H9 (cell line): ENCODE measurements at regions not wholly inside any gene's neighbourhood (a gene's known extent, or its start where the extent isn't known, plus 50 kb on each side); places are given as distances from the start of the nearest gene placed in this dataset.
"Not testable (repeated sequence)": the region's sequence is repeated elsewhere in the genome, so short reads cannot be mapped to it uniquely, and the experiment has no call there.

ENCODE experiments used
- DNase-seq: peaks from one replicate; pipeline ENCODE4 v3.0.0-alpha.2; 2017
- H2AFZ ChIP-seq: one replicate; pipeline ENCODE4 v1.6.1; 2013; ENCODE audit warnings: mild to moderate bottlenecking, low read length, control low read depth, moderate library complexity
- H2AK5ac ChIP-seq: 2 replicates; pipeline ENCODE4 v1.6.1; 2013; ENCODE audit warnings: low read length, control low read depth, mixed read lengths; ENCODE audit not compliant: insufficient read length
- H2BK120ac ChIP-seq: one replicate; pipeline ENCODE4 v1.6.1; 2013; ENCODE audit warnings: low read depth, mild to moderate bottlenecking, low read length, control low read depth, inconsistent platforms; ENCODE audit not compliant: poor library complexity, severe bottlenecking
- H2BK12ac ChIP-seq: 2 replicates; pipeline ENCODE4 v1.6.1; 2013; ENCODE audit warnings: low read length, control low read depth, mixed read lengths, low read depth; ENCODE audit not compliant: insufficient read length
- H2BK15ac ChIP-seq: 2 replicates; pipeline ENCODE4 v1.6.1; 2013; ENCODE audit warnings: low read depth, low read length, control low read depth
- H2BK20ac ChIP-seq: one replicate; pipeline ENCODE4 v1.6.1; 2013; ENCODE audit warnings: low read depth, mild to moderate bottlenecking, low read length, control low read depth, inconsistent platforms; ENCODE audit not compliant: poor library complexity, severe bottlenecking
- H2BK5ac ChIP-seq: 2 replicates; pipeline ENCODE4 v1.6.1; 2013; ENCODE audit warnings: low read length, control low read depth, mixed read lengths; ENCODE audit not compliant: insufficient read length
- H3K14ac ChIP-seq: 2 replicates; pipeline ENCODE4 v1.6.1; 2013; ENCODE audit warnings: low read length, control low read depth; ENCODE audit not compliant: insufficient read depth
- H3K18ac ChIP-seq: 2 replicates; pipeline ENCODE4 v1.6.1; 2013; ENCODE audit warnings: low read depth, mild to moderate bottlenecking, mixed read lengths, low read length, control low read depth; ENCODE audit not compliant: insufficient read length
- H3K23ac ChIP-seq: 2 replicates; pipeline ENCODE4 v1.6.1; 2013; ENCODE audit warnings: low read length, control low read depth, mixed read lengths, low read depth; ENCODE audit not compliant: insufficient read length
- H3K23me2 ChIP-seq: 2 replicates; pipeline ENCODE4 v1.6.1; 2013; ENCODE audit warnings: low read depth, mild to moderate bottlenecking, mixed read lengths, low read length, control low read depth; ENCODE audit not compliant: insufficient read length, poor library complexity, severe bottlenecking
- H3K27ac ChIP-seq: 2 replicates; pipeline ENCODE4 v1.5.1; 2013; ENCODE audit warnings: low read length, control low read depth, mixed read lengths, low read depth; ENCODE audit not compliant: insufficient read length
- H3K27me3 ChIP-seq: 2 replicates; pipeline ENCODE4 v1.6.1; 2013; ENCODE audit warnings: low read length, control low read depth, inconsistent platforms; ENCODE audit not compliant: insufficient read depth
- H3K4ac ChIP-seq: 2 replicates; pipeline ENCODE4 v1.6.1; 2013; ENCODE audit warnings: low read depth, mild to moderate bottlenecking, control low read depth, inconsistent platforms, low read length, moderate library complexity
- H3K4me1 ChIP-seq: 2 replicates; pipeline ENCODE4 v1.6.1; 2013; ENCODE audit warnings: low read length, control low read depth, inconsistent platforms; ENCODE audit not compliant: insufficient read depth
- H3K4me2 ChIP-seq: 2 replicates; pipeline ENCODE4 v1.6.1; 2013; ENCODE audit warnings: low read length, control low read depth, mixed read lengths; ENCODE audit not compliant: insufficient read length, insufficient read depth
- H3K56ac ChIP-seq: 2 replicates; pipeline ENCODE4 v1.6.1; 2013; ENCODE audit warnings: low read depth, mild to moderate bottlenecking, mixed read lengths, low read length, control low read depth; ENCODE audit not compliant: insufficient read length
- H3K79me1 ChIP-seq: 2 replicates; pipeline ENCODE4 v1.6.1; 2013; ENCODE audit warnings: low read depth, mild to moderate bottlenecking, moderate library complexity, low read length, control low read depth, inconsistent platforms; ENCODE audit not compliant: insufficient read depth, poor library complexity, severe bottlenecking
- H3K79me2 ChIP-seq: 2 replicates; pipeline ENCODE4 v1.6.1; 2013; ENCODE audit warnings: low read length, control low read depth, inconsistent platforms; ENCODE audit not compliant: insufficient read depth
- H3K9ac ChIP-seq: 2 replicates; pipeline ENCODE4 v1.6.1; 2013; ENCODE audit warnings: low read length, control low read depth, mixed read lengths; ENCODE audit not compliant: insufficient read length; ENCODE audit errors: extremely low read depth
- H3K9me3 ChIP-seq: one replicate; pipeline ENCODE4 v1.6.1; 2013; ENCODE audit warnings: low read depth, low read length, inconsistent platforms; ENCODE audit not compliant: control insufficient read depth
- H3T11ph ChIP-seq: one replicate; pipeline ENCODE4 v1.6.1; 2013; ENCODE audit warnings: mild to moderate bottlenecking, low read length, control low read depth, inconsistent platforms
- H4K20me1 ChIP-seq: one replicate; pipeline ENCODE4 v1.6.1; 2013; ENCODE audit not compliant: control insufficient read depth, insufficient read length, insufficient read depth
- H4K5ac ChIP-seq: 2 replicates; pipeline ENCODE4 v1.6.1; 2013; ENCODE audit warnings: low read depth, mild to moderate bottlenecking, mixed read lengths, low read length, control low read depth; ENCODE audit not compliant: insufficient read length
- H4K8ac ChIP-seq: replicated peaks from 2 replicates; pipeline ENCODE4 v1.6.1; 2013; ENCODE audit warnings: low read length, control low read depth, mixed read lengths, low read depth; ENCODE audit not compliant: insufficient read length
- H4K91ac ChIP-seq: 2 replicates; pipeline ENCODE4 v1.6.1; 2013; ENCODE audit warnings: low read depth, mild to moderate bottlenecking, moderate library complexity, mixed read lengths, low read length, control low read depth; ENCODE audit not compliant: insufficient read length
- H3K27ac Mint-ChIP-seq, 3 experiments: 2 replicates in 2 of 3; 3 replicates in 1 of 3; pipeline ENCODE4 v1.8.0; 2020 to 2021; ENCODE audit warnings: mixed read lengths in 3 of 3, mild to moderate bottlenecking in 1 of 3, moderate library complexity in 1 of 3
- H3K27me3 Mint-ChIP-seq: 2 replicates; pipeline ENCODE4 v1.8.0; 2021; ENCODE audit warnings: low read depth, mild to moderate bottlenecking, moderate library complexity, mixed read lengths
- H3K36me3 Mint-ChIP-seq, 3 experiments: 2 replicates in 2 of 3; 3 replicates in 1 of 3; pipeline ENCODE4 v1.8.0; 2020 to 2021; ENCODE audit warnings: low read depth in 3 of 3, mixed read lengths in 3 of 3; ENCODE audit not compliant: insufficient read depth in 1 of 3
- H3K4me1 Mint-ChIP-seq, 2 experiments: 2 replicates each; pipeline ENCODE4 v1.8.0; 2020; ENCODE audit warnings: mixed read lengths in 2 of 2
- H3K4me3 Mint-ChIP-seq, 2 experiments: 2 replicates in 1 of 2; 3 replicates in 1 of 2; pipeline ENCODE4 v1.8.0; 2020 to 2021; ENCODE audit warnings: mild to moderate bottlenecking in 2 of 2, mixed read lengths in 2 of 2, moderate library complexity in 1 of 2
- H3K9me3 Mint-ChIP-seq, 2 experiments: 2 replicates in 1 of 2; 3 replicates in 1 of 2; pipeline ENCODE4 v1.8.0; 2020; ENCODE audit warnings: mild to moderate bottlenecking in 2 of 2, mixed read lengths in 2 of 2, moderate library complexity in 1 of 2
- CTCF ChIP-seq: fragments of 200-600 bp; sonication (generic); conservative IDR thresholded peaks from 3 replicates; pipeline ENCODE4 v1.8.0; 2021; ENCODE audit warnings: antibody characterized with exemption, mild to moderate bottlenecking
- WGBS: extraction: QIAGEN DNeasy Blood & Tissue Kit; methylation state at CpG from one replicate; pipeline ENCODE4 v1.1.7; 2013; ENCODE audit warnings: missing lambda C conversion rate, low lambda C conversion rate, mixed read lengths; ENCODE audit not compliant: insufficient read length; ENCODE audit errors: extremely low coverage; 5-methylcytosine and 5-hydroxymethylcytosine counted together

DNA sequence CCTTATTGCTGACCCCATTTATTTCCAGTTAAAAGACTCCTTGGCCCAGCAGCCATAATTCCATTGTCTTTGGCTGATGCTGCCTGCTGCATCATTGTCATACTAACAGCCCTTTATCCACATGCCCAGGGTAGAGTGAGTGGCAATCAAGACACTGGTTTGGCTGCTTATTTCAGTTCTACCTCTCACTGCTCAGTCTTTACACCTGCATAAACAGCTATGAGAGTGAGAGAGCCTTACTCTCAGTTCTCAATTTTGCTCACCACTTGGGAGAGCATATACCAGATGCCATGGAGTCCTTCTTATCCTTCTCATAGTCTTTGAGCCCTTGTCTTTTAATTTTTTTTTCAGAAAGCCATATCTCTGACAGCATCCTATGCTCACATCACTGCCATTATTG lies 596.9 kb upstream of the CYLC2 start:
- Histone ChIP-seq H3K9me3 (no peaks in the 10 kb centered on the region), H3K4me1 (no peaks in the 10 kb centered on the region), H3K18ac (no peak overlapping the region), H4K5ac (no peak overlapping the region), H2BK12ac (no peak overlapping the region), H2AFZ (no peak overlapping the region), H2AK5ac (no peak overlapping the region), H3K79me1 (no peaks in the 10 kb centered on the region), H3K27ac (no peak overlapping the region), H3T11ph (no peak overlapping the region), H3K27me3 (no peaks in the 10 kb centered on the region), H3K23me2 (no peaks in the 10 kb centered on the region), H4K91ac (no peak overlapping the region), H3K23ac (peak overlapping the region; percentile 31), H2BK15ac (no peak overlapping the region), H3K14ac (no peak overlapping the region), H3K9ac (no peak overlapping the region), H4K8ac (no peak overlapping the region), H2BK5ac (no peak overlapping the region), H2BK120ac (no peak overlapping the region), H3K56ac (no peak overlapping the region), H3K79me2 (no peaks in the 10 kb centered on the region), H3K4me2 (no peak overlapping the region), H4K20me1 (no peaks in the 10 kb centered on the region), H3K4ac (no peak overlapping the region), H2BK20ac (no peak overlapping the region)
- H3K27ac Mint-ChIP-seq: no peak overlapping the region
- no peaks in the 10 kb centered on the region for H3K4me1 Mint-ChIP-seq
- DNase-seq: no peak
- no peak overlapping the region for H3K4me3 Mint-ChIP-seq
- TF ChIP-seq CTCF: no peak
- no peaks in the 10 kb centered on the region; a peak in 2 of 5 replicates for H3K9me3 Mint-ChIP-seq
- no peaks in the 10 kb centered on the region; the same call in 1 of the 2 replicates for H3K27me3 Mint-ChIP-seq
- H3K36me3 Mint-ChIP-seq: no peaks in the 10 kb centered on the region

GRCh38 chr9:102385620-102386019 lies 609.5 kb upstream of the CYLC2 start:
- not testable (repeated sequence) for H3K27ac ChIP-seq, H3K36me3 Mint-ChIP-seq, H4K8ac ChIP-seq, H4K20me1 ChIP-seq, H4K91ac ChIP-seq, H2BK5ac ChIP-seq, H4K5ac ChIP-seq, DNase-seq, H2BK120ac ChIP-seq, H2AFZ ChIP-seq, H3K23me2 ChIP-seq, H3K27me3 ChIP-seq, H3K79me1 ChIP-seq, H2AK5ac ChIP-seq, H3K79me2 ChIP-seq, H3K4me1 ChIP-seq, H3K9me3 ChIP-seq, H3K4ac ChIP-seq, H2BK20ac ChIP-seq, H3K4me1 Mint-ChIP-seq, H3K14ac ChIP-seq, H3K4me3 Mint-ChIP-seq, H3K23ac ChIP-seq, H3K27me3 Mint-ChIP-seq, H3K9me3 Mint-ChIP-seq, H3K18ac ChIP-seq, H2BK15ac ChIP-seq, H2BK12ac ChIP-seq, H3T11ph ChIP-seq, H3K4me2 ChIP-seq, H3K56ac ChIP-seq, H3K27ac Mint-ChIP-seq, H3K9ac ChIP-seq
- WGBS: no CpG with 5 or more reads among the region's 2 CpGs
